NB4 (cell line): ENCODE measurements at regions not wholly inside any gene's neighbourhood (a gene's known extent, or its start where the extent isn't known, plus 50 kb on each side); places are given as distances from the start of the nearest gene placed in this dataset.

Source experiments
- CTCF ChIP-seq: IDR thresholded peaks from one replicate; pipeline ENCODE4 v1.5.1; 2012; ENCODE audit warnings: low read depth, low read length
- MAX ChIP-seq: IDR thresholded peaks from 2 replicates; pipeline ENCODE4 v1.6.1; 2011; ENCODE audit warnings: low read depth, low read length
- MYC ChIP-seq: IDR thresholded peaks from 2 replicates; pipeline ENCODE4 v1.6.1; 2011; ENCODE audit warnings: low read depth, low read length
- POLR2A ChIP-seq: IDR thresholded peaks from 2 replicates; pipeline ENCODE4 v1.6.1; 2011; ENCODE audit warnings: mild to moderate bottlenecking; ENCODE audit not compliant: insufficient read length; ENCODE audit errors: extremely low read depth

DNA sequence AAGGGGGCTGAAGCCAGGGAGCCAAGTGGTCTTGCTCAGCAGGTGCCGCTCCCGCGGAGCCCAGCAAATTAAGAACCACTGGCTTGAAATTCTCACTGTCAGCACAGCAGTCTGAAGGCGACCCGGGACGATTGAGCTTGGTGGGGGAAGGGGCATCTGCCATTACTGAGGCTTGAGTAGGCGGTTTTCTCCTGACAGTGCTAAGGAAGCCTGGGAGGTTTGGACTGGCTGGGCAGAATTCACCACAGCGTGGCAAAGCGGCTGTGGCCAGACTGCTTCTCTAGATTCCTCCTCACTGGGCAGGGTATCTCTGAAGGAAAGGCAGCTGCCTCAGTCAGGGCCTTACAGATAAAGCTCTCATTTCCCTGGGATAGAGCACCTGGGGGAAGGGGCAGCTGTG lies 57.0 kb upstream of the GPR149 start:
- TF ChIP-seq CTCF (no peak), MAX (no peak), POLR2A (no peak), MYC (no peak)
